Activated naive CD8-positive, alpha-beta T cell treated with anti-CD3 and anti-CD28 coated beads, Interleukin-2, amount 50 U/mL, for 16 hours (primary cell): ENCODE measurements at regions not wholly inside any gene's neighbourhood (a gene's known extent, or its start where the extent isn't known, plus 50 kb on each side); places are given as distances from the start of the nearest gene placed in this dataset.

Experiments used
- DNase-seq: peaks from one replicate; pipeline ENCODE4 v3.0.0-alpha.2; 2020; ENCODE audit warnings: low read depth, low spot score

DNA sequence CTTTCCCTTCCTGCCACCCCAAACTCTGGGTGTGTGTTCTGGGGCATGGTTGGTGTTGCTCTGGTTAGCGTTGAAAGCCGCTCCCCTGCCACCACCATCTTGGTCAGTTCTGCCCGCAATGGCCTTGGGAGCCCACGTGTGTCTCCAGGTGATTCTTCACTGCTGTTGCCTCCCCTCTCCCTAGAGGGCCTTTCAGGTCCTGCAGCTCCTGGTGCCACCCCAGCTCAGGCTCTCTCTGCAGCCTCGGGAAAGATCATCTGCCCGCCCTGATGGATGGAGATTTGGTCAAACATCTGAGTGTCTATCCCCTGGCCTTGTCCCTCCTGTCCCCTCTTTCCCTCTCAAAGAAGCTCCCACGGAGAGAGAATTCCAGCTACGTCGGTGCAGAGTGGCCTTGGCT lies 241.3 kb downstream of the RBFOX3 start:
- DNase-seq: no peak

DNA sequence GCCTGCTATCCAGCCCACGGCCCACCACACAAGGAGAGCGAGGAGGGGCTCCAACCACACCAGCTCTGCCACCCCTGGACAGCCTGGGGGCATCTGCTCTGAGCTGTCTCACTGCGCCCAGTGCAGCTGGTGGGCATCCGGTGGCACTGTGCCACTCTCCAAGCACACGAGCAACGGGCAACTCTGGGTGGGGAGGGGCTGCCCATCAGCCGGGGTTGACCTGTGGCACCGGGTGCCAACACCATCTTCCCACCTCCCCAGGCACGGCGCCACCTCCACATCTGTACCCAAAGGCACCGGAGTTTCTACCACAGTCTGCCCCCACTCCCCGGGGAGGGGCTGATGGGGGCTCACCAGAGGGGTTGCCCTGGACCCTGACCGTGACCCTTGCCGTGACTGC lies 241.8 kb downstream of the RBFOX3 start:
- DNase-seq: no peak

DNA sequence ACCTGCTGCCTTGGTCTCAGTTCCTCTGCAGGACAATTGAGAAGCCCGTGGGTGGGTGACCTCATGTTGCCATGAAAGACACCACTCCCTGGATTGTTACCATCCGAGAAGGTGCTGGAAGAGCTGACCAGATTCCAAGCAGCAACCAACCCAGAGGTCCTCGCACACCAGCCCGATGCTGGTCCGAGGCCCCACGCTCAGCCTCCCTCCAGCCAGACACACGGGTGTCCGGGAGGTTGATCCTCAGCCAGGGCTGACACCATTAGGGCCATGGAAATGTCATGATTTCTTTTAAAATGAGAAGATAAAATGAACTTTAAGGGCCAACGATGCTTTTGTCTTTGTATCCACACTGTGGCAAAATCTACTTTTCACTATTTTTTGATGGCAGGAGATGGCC lies 242.3 kb downstream of the RBFOX3 start:
- no peak for DNase-seq

DNA sequence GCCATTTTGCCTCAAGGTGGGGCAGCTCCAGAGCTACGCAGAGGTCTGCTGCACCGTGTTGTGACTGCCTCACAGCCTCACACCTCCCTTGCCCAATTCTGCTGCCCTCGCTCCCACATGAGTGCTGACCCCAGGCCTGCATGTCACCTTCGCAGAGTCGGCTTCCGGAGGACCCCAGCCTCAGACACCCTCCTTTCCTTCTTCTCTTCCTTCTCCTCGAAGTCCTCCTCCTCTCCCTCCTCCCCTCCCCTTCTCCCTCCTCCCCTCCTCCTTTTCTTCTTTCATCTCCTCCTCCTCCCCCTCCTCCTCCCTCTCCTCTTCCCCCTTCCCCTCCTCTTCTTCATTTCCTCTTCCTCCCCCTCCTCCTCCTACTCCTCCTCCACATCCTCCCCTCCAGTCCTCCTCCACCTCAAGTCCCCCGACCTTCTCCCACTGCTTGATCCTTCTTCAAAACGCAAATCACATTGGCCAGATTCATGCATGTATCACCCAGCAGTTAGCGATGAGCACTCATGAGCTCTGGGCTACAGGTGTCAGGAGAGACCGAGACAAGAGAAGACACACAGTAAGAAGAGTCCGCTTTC lies 243.8 kb downstream of the RBFOX3 start:
- no peak for DNase-seq

DNA sequence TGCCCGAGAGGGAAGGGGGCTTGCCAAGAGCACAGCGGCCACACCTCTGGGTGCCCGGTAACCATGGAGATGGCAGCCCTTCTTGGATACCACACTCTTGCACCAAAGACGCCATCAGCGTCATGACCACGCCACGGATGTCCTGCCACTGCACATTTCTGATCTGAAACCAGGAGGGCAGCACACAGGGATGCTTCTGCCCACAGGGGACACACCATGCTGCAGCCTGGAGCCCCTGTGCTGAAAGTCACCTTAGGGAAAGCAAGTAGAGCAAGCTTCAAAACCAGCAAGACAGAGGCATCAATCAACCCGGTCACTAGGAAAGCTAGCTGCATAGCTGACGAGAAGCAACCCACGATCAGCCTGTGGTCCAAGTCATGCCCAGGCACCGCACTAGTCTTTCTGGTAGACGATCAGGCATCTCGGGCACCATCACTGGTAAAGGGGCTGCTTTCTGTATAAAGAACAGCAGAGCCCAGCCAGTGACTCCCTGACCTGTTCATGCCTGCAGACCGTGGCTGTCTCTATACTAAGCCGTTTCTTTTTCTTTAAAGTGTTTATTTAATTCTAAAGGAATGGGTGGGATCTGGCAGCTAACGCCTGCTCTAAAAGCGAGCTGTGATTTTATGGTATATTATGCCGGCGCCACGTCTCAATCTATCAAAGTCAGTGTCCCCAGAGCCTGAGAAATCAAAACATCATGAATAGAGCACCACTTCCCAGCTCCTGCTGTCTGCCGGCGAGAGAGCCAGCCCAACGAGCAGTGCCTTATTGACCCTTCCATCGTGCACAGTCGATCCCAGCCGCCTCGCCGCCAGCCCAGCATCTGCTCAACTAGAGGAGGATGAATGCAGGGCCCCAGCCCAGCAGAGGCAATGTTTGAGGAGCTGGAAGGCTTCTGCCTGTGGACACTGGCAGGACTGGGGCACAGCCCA lies 244.7 kb downstream of the RBFOX3 start:
- no peak for DNase-seq

DNA sequence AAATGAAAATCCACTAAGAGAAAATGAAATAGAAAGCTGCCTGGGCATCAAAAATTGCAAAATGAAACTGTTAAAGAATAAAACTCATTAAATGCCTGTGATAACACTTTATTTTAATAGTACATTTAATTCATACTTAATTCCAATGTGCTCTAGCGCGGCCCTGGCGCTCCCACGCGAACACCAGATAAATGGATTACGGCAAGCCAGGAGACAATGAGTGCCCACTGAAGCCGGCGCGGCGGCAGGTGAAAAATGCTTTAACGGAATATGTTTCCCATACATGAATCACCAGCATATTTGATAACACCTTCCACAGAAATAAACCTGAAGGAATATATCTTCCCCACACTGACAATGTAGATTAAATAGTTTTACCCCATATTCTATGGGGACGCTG lies 245.5 kb downstream of the RBFOX3 start:
- DNase-seq: no peak

DNA sequence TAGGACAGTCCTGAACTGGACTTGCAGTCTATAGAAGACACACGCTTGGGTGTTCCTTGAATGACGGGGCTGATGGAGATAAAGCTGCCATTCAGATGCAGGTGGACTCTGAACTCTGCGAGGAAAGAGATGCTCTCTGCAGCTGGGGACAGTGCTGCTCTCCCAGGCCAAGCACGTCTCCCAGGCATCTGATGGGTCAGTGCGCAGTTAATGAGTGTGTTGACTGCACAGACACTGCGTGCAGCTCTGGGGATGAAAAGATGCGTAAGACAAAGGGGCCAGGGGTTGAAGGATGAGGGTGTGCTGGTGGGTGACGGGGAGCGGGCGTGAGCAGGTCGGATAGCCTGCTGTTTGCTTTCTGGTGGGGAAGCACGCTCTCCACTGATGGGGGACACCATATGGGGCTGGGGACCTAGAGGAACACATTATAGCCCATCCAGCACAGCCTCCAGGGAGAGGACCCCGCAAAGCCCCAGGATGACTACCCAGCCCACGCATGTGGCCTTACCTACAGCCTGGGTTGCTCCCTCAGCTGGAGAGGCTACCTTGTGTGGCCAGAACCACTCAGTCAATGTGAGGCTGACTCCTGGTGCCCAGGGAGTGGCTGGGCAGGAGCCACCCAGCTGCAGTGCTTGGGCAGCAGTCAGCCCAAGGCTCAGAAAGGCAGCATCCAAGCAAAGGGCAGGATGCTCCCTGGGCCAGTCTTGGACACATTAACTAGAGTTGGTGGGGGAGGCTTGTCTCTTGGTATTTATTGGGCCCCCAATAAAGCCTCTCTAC lies 246.3 kb downstream of the RBFOX3 start:
- no peak for DNase-seq

DNA sequence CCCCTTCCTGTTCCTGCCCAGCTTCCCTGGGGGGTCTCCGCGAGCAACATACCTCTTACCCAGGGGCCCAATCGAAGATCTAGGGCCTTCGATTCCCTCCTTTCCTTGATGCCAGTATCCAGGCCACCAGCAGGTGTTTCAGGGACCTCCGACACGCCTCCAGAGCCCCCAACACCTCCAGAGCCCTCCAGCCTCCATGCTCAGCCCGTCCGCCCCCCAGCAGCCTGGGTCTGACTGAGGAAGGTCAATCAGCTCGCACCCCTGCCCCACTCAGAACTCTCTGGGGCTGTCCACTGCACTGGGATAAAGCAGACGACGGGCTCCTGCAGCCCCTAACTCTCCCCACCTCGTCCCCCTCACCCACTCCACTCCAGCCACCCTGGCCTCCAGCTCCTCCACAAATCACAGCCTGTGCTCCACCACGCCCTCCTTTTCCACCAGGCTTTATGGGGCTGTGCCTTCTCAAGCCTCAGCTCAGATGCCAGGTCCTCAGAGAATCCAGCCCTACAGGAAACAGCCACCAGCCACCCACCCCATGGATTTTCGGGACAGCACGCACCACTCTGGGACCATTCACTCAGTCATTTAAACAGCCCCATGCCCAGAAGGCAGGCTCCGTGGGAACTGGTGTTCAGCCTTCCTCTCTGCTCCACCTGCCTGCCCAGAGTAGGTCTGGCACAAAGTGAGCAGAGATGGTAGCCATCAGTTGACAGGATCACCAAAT lies 247.1 kb downstream of the RBFOX3 start:
- no peak for DNase-seq

DNA sequence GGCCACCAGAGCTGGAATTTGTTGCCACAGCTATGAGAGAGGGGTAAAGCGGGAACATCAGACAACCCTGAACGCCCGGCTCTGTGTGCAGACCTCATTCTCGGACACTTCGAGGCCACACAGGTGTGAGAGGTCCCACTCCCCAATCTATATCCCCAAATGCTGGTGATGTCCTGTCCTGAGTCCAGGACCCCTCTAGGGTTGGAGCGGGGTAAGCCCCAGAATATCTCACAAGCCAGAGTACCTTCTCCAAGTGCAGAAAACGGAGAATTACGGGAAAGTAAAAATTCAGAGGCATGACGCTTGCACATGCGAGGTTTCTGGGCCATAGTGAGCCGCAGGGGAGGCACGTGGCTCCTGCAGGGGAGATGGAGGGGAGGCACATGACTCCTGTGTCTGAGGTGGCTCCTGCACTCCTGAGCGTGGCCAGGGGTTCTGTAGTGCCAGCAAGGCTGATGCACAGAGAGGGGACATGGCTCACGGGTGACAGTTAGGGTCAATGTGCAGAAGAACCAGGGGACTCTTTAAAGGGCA lies 248.0 kb downstream of the RBFOX3 start:
- DNase-seq: no peak

DNA sequence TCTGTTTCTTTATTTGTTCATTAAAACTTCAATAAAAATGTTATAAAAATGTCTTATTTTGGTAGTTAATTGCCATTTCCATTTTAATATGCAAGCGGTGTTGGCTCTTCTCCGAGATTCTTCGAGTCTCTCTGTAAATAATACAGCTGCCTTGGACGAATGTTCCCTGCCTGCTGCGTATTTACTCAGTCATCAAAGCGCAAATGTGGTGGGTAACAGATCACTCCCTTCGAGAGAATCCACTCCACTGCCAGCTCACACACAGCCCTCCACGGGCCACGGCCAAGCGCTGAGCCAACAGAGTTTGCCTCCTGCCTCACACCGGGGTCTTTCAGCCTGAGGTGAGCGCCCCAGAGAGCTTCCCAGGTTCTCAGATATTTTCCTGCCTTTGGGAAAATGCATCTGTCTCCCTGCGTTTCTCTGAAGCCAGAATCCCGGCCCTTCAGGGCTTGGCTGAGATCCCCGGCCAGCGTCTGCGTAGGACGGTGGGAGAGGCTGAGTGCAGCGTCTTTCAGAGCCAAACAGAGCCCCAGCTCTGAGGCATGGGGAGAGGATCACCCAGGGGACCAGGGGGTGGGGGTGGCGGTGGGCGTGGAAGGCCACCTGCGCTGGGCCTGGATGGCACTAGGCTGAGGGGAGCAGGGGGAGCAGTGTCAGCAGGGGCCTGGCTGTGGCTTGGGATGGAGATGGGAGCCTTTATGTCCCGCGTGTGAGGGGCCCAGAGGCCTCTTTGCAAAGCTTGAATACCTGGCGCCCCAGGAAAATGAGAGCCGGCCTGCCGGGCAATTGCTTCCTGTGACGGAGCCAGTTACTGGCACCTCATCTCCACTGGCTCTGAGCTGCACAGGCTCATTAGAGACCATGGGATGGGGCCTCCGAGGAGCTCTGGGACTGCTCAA lies 248.7 kb downstream of the RBFOX3 start:
- no peak for DNase-seq

DNA sequence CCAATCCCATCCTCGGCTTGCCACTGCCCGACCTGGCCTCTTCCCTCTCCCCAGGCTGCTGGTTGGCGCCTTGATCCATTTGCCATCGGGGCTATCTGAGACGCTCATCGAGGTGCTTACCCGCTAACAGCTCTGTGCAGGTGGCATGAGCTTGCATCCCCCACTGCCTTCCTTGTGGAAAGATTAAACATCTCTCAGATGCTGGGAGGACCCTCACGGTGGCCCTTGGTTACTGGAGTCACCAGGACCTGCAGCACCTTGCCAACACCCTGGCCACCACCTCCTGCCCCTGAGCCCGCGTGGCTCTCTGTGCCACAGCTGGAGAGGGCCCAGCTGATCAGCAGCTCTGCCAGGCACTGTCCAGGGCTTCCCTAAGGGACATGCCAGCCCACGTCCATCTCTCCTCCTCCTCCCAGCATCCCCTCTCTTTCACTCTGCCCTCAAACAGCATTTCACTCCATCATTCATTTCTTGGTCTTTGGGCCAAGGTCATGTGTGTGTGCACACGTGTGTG lies 249.6 kb downstream of the RBFOX3 start:
- no peak for DNase-seq

DNA sequence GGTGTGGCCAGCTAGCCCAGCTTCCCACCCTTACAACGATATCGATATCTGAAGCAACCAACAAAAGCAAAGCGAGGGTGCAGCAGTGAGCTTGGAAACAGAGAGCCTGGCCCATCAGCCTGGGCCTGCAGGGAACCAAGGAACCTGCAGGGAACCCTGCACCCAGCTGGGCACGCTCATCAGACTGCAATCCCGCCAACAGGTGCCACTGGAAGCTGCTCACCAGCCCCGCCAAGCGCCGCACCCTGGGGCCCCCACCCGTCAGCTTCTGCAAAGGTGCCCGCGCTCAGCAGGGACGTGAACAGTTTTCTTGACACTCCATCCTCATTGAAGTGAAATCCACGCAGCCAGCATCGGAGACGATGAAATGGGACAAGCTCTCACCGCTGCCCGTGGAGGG lies 250.7 kb downstream of the RBFOX3 start:
- DNase-seq: no peak

DNA sequence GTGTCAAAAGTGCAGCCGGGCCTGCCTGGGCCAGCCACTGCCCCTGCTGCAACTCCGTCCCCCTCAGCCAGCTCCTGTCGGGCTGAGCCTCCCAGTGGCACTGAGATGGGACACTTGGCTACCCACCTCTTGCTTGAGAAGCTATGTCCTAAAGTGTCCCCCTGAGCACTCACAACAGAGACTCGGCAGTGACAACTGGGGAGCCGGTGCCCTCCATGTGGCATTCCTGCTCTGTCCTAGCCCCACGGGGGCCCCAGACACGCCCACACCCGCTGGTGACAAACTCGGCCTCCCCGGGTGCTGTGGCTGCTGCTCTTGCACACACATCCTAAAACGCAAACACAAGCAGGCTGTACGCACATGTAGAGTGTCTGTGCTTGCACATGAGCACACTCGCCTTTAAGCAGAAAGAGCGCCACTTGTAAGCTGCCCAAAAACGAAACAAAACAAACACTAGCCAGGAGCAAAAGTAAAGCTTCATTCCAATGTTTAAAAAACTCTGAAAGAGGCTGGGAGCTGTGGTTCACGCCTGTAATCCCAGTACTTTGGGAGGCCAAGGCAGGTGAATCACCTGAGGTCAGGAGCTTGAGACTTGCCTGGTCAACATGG lies 253.9 kb downstream of the RBFOX3 start:
- DNase-seq: no peak

DNA sequence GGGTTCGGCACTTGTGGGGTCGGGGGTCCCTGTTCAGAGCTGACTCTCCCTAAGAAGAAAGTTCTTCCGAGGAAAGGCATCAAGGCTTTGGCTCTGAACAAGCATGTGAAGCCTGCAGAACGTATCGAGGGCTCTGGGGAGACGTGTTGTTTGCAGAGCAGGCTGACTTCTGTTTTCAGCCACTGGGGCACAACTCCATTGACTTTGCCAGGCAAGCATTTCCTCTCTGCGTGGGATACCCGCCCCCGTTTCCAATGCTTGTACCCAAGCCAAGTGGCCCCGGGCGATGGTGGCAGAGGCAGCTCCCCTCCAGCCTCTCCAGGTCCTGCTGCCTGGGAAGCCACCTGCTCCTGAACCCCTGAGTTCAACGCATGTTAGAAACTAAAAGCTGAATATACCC lies 255.7 kb downstream of the RBFOX3 start:
- DNase-seq: no peak

DNA sequence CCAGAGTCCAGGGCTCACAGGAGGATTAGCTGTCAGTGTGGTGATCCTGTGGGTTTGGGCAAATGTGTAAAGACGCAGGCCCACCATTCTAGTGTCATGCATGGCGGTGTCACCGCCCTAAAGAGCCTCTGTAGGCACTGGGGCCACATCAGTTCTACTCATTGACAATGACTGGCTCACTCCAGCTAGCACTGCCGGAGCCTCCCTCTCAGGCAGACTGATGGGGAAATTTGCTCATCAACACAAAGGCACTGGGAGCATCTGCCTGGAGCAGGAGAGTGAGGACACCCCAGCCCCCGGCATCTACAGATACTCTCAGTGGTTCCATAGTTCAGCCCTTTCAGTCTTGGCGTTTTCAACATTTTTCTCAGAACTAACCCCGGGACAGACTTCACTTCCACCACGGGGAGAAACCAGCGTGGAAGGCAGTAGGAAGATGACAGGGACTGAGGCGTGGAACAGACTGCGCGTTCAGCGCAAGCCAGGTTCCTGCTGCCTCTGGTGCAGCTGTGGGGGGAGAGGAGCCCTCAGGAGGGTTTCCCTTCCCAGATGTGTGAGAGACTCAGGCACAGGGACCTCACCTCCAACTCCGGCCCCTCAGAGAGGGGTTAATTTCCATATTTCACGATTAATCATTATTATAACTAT lies 256.6 kb downstream of the RBFOX3 start:
- DNase-seq: no peak

DNA sequence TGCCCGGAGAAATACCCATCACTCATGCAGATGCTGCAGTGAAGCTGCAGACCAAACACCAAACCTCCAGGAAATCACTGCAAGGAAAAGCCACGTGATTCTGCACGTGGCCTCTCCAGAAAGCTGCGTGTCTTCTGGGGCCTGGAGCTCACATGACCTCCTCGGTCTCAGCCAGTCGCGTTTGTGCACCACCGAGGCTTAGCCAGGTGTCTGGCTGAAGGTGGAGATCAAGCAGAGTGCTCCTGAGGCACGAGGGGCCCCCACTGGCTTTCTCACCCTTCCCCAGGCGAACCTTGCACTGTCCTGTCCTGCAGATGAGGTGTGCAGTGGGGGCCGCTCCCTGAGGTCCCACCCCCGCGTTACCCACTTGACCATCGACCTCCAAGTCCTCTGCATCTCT lies 257.3 kb downstream of the RBFOX3 start:
- DNase-seq: no peak

DNA sequence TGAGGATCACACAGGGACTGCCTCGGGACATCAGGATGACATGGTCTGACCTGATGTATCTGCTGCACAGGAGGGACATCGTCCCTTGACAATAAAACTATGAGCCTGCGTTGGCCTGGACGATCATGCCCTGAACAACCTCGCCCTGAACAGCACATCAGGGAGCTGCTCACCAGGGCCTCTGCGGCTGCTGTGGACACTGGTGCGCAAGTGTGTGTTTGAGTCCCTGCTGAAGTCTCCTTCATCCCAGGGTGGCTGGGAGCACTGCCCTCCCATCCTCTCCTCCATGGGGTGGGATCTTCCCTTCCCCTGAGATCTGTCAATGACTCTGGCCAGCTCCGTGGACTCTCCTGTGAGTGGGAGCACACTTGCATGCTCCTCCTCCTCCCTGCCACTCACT lies 257.8 kb downstream of the RBFOX3 start:
- no peak for DNase-seq

DNA sequence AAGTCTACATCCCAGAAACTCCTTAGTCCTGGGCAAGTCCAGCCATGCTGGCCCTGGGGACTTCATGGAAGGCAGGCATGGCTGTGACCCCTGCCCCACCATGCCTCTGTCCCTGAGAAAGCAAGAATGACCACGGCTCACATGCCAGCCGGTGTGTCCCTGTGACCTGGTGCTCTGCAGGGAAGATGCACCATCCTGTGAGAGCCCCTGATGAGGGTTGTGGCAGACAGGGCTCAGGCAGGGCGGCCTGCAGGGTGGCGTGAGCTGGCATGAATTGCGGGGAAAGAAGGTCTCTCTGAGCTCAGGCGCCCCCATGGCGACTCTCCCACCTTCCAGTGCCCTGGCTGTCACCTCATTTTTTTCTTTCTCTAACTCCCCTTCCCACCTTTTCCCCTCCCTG lies 260.3 kb downstream of the RBFOX3 start:
- no peak for DNase-seq
